MM.1S (cell line): ENCODE measurements at regions not wholly inside any gene's neighbourhood (a gene's known extent, or its start where the extent isn't known, plus 50 kb on each side); places are given as distances from the start of the nearest gene placed in this dataset.

Source experiments
- EZH2 ChIP-seq: fragments of 300-600 bp; sonication (generic); optimal IDR thresholded peaks from 2 replicates; pipeline ENCODE3; 2017; ENCODE audit warnings: low read depth, mild to moderate bottlenecking, antibody characterized with exemption, low read length, mixed read lengths
- EZH2phosphoT487 ChIP-seq: fragments of 300-600 bp; sonication (generic); IDR thresholded peaks from 2 replicates; pipeline ENCODE4 v1.6.1; 2018; ENCODE audit warnings: antibody characterized with exemption, low read length
- TF ChIP-seq, protein P1 (sequence below): fragments of 300-600 bp; sonication (generic); IDR thresholded peaks from 2 replicates; pipeline ENCODE4 v1.5.1; 2016; ENCODE audit warnings: antibody characterized with exemption, low read length, mixed read lengths

DNA sequence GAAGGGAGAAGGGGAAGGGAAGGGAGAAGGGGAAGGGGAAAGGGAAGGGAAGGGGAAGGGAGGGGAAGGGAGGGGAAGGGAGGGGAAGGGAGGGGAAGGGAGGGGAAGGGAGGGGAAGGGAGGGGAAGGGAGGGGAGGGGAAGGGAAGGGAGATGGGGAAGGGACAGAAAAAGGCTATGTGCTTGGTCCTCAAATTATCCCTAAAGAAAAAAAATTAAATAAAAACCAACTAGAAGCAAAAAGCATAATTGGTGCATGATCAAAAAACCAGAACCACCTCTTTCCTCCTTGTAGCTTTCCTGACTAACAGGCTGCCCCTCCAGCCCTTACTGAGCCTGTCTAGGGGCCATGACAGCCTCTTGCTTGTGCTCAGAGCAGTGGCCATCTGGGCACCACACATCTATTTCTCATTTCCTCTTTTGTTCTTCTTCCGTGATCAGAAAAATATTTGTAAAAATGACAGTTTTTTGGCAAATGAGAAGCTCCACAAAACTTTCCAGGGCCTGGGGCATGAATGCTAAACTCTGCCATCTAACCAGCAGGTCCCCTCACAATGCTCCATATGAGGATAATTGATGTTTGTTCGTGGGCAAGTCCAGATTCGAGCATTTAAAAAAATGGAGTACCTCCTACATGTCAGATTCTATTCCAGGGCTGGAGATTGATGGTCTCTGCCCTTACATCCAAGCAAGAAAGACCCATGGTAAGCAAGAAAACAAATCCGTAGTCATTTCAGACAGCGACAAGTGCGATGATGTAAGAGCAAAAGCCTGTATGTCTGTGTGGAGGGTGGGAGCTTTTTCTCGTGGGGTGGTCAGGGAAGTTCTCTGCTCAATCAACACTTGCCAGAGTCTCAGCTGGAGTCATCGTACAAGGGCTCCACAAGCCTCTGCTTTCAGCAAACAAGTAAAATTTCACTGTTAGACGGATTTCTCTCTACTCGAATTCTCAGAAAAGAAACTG is 320.9 kb downstream of the WDR11 start:
- TF ChIP-seq, protein P1, sequence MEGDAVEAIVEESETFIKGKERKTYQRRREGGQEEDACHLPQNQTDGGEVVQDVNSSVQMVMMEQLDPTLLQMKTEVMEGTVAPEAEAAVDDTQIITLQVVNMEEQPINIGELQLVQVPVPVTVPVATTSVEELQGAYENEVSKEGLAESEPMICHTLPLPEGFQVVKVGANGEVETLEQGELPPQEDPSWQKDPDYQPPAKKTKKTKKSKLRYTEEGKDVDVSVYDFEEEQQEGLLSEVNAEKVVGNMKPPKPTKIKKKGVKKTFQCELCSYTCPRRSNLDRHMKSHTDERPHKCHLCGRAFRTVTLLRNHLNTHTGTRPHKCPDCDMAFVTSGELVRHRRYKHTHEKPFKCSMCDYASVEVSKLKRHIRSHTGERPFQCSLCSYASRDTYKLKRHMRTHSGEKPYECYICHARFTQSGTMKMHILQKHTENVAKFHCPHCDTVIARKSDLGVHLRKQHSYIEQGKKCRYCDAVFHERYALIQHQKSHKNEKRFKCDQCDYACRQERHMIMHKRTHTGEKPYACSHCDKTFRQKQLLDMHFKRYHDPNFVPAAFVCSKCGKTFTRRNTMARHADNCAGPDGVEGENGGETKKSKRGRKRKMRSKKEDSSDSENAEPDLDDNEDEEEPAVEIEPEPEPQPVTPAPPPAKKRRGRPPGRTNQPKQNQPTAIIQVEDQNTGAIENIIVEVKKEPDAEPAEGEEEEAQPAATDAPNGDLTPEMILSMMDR: no peak
- TF ChIP-seq EZH2 (no peak), EZH2phosphoT487 (no peak)
